HG02884 (cell line): ENCODE measurements at regions not wholly inside any gene's neighbourhood (a gene's known extent, or its start where the extent isn't known, plus 50 kb on each side); places are given as distances from the start of the nearest gene placed in this dataset.
"Not testable (repeated sequence)": the region's sequence is repeated elsewhere in the genome, so short reads cannot be mapped to it uniquely, and the experiment has no call there.

Experiments used
- ATAC-seq: cut with Tn5 transposase; IDR thresholded peaks from one replicate; pipeline ENCODE4 v1.9.1; 2021; ENCODE audit warnings: mild to moderate bottlenecking, moderate library complexity; ENCODE audit not compliant: unreplicated experiment

GRCh38 chr2:53381271-53381670, 386.3 kb upstream of the CHAC2 start:
- no peak for ATAC-seq

- no peak for ATAC-seq
These were observed 388.1 kb upstream of the CHAC2 start for GRCh38 chr2:53379547-53379946.

- ATAC-seq, result no peak
These were observed 388.8 kb upstream of the CHAC2 start for GRCh38 chr2:53378791-53379190.

GRCh38 chr2:53373126-53373525, 394.5 kb upstream of the CHAC2 start:
- ATAC-seq, result no peak

- no peak for ATAC-seq
These were observed 401.1 kb upstream of the CHAC2 start for GRCh38 chr2:53366543-53366942.

- no peak for ATAC-seq
These were observed 404.7 kb upstream of the CHAC2 start for GRCh38 chr2:53362934-53363333.

- no peak for ATAC-seq
These were observed 411.2 kb upstream of the CHAC2 start for GRCh38 chr2:53356291-53356905.

GRCh38 chr2:53353135-53354114, 414.2 kb upstream of the CHAC2 start:
- ATAC-seq, result no peak

GRCh38 chr2:53347269-53347668, 420.3 kb upstream of the CHAC2 start:
- no peak for ATAC-seq

GRCh38 chr2:53342248-53342647, 425.4 kb upstream of the CHAC2 start:
- no peak for ATAC-seq

- no peak for ATAC-seq
These were observed 433.0 kb upstream of the CHAC2 start for GRCh38 chr2:53334610-53335009.

GRCh38 chr2:53331667-53332066, 435.9 kb upstream of the CHAC2 start:
- no peak for ATAC-seq

- ATAC-seq, result no peak
These were observed 449.7 kb upstream of the CHAC2 start for GRCh38 chr2:53317861-53318260.

- no peak for ATAC-seq
These were observed 452.5 kb upstream of the CHAC2 start for GRCh38 chr2:53315149-53315548.

GRCh38 chr2:53314718-53315117, 452.9 kb upstream of the CHAC2 start:
- no peak for ATAC-seq

- not testable (repeated sequence) for ATAC-seq
These were observed 454.0 kb upstream of the CHAC2 start for GRCh38 chr2:53313644-53314043.

GRCh38 chr2:53312721-53313120, 454.9 kb upstream of the CHAC2 start:
- ATAC-seq, result no peak

GRCh38 chr2:53312181-53312580, 455.4 kb upstream of the CHAC2 start:
- no peak for ATAC-seq

- no peak for ATAC-seq
These were observed 464.5 kb upstream of the CHAC2 start for GRCh38 chr2:53303012-53303578.

- ATAC-seq, result no peak
These were observed 465.1 kb upstream of the CHAC2 start for GRCh38 chr2:53302455-53302854.

GRCh38 chr2:53289309-53290006, 478.1 kb upstream of the CHAC2 start:
- ATAC-seq, result no peak
